K562 (cell line): ENCODE measurements at regions not wholly inside any gene's neighbourhood (a gene's known extent, or its start where the extent isn't known, plus 50 kb on each side); places are given as distances from the start of the nearest gene placed in this dataset.

ENCODE experiments used
- ATAC-seq: fragments of 200-7000 bp; cut with Tn5 transposase; 3 replicates; pipeline ENCODE4 v1.9.1; 2020; ENCODE audit warnings: moderate library complexity
- BruUV-seq: library from RNA; stranded (reverse); fragments of 400-500 nt; replicated peaks from 2 replicates; lab custom pipeline; 2021; lab: Mats Ljungman, UMichigan
- CTCF ChIA-PET: fragments of 300-600 bp; formaldehyde crosslinking; extraction: SDS; loops from one replicate; lab custom pipeline; 2021; ENCODE audit warnings: low intra/inter-chr PET ratio; lab: Yijun Ruan, JAX
- POLR2A ChIA-PET: fragments of 300-600, 350-650 bp; sonication (Branson Sonifier 250); formaldehyde crosslinking; extraction: SDS; loops from one replicate; lab custom pipeline; 2021; ENCODE audit warnings: antibody characterized with exemption, inconsistent platforms; lab: Yijun Ruan, JAX
- DNase-seq, 4 experiments: peaks; one replicate each; pipeline versions ENCODE4 v3.0.0 to v3.0.0-alpha.2; 2011 to 2018; ENCODE audit warnings: low spot score in 3 of 4, mixed read lengths in 3 of 4; ENCODE audit errors: extremely low read depth in 1 of 4
- FAIRE-seq: peaks from 2 replicates; lab custom pipeline; 2011; peaks lifted over from hg19 to GRCh38; lab: Jason Lieb, UNC
- H2AFZ ChIP-seq: 2 replicates; pipeline ENCODE4 v1.6.0; 2011; ENCODE audit warnings: low read depth, low read length, control low read depth, inconsistent platforms
- H3K27ac ChIP-seq: fragments of 200-600 bp; 3 replicates; pipeline ENCODE4 v1.8.0; 2011; ENCODE audit warnings: low read depth, mild to moderate bottlenecking, control low read depth, inconsistent platforms, low read length, moderate library complexity, mixed read lengths; ENCODE audit errors: extremely low read depth
- H3K27me3 ChIP-seq, 2 experiments: fragments of 300-600 bp in 1 of 2; 2 replicates in 1 of 2; 3 replicates in 1 of 2; pipeline versions ENCODE4 v1.6.0 to v1.8.0; 2011; ENCODE audit warnings: inconsistent platforms in 2 of 2, low read length in 2 of 2, mild to moderate bottlenecking in 1 of 2, mixed read lengths in 1 of 2, moderate library complexity in 1 of 2; ENCODE audit not compliant: control insufficient read depth in 2 of 2, insufficient read depth in 2 of 2
- H3K36me3 ChIP-seq: fragments of 300-600 bp; 3 replicates; pipeline ENCODE4 v1.8.0; 2011; ENCODE audit warnings: mild to moderate bottlenecking, low read length, inconsistent platforms; ENCODE audit not compliant: control insufficient read depth, insufficient read depth
- H3K4me1 ChIP-seq, 2 experiments: fragments of 200-600 bp in 1 of 2; replicated peaks in 1 of 2; 2 replicates in 1 of 2; 3 replicates in 1 of 2; pipeline versions ENCODE4 v1.5.1 to v1.8.0; 2011; ENCODE audit warnings: inconsistent platforms in 2 of 2, low read length in 2 of 2, mild to moderate bottlenecking in 1 of 2, mixed read lengths in 1 of 2, moderate library complexity in 1 of 2; ENCODE audit not compliant: control insufficient read depth in 2 of 2, insufficient read depth in 2 of 2
- H3K4me2 ChIP-seq: 2 replicates; pipeline ENCODE4 v1.6.1; 2011; ENCODE audit warnings: low read length, control low read depth, inconsistent platforms, mixed read lengths; ENCODE audit not compliant: insufficient read depth
- H3K4me3 ChIP-seq: fragments of 200-600 bp; sonication (generic), shearing (Covaris generic); 2 replicates; pipeline ENCODE4 v1.5.1; 2016; ENCODE audit warnings: control low read depth, inconsistent platforms
- H3K79me2 ChIP-seq: fragments of 200-600 bp; 3 replicates; pipeline ENCODE4 v1.8.0; 2011; ENCODE audit warnings: low read length, inconsistent platforms; ENCODE audit not compliant: control insufficient read depth, insufficient read depth
- H3K9ac ChIP-seq, 2 experiments: 2 replicates each; pipeline versions ENCODE4 v1.6.0 to v1.6.1; 2011; ENCODE audit warnings: low read depth in 2 of 2, low read length in 2 of 2, control low read depth in 1 of 2, inconsistent platforms in 1 of 2, mild to moderate bottlenecking in 1 of 2, mixed read lengths in 1 of 2; ENCODE audit not compliant: insufficient read depth in 1 of 2
- H3K9me1 ChIP-seq: one replicate; pipeline ENCODE4 v1.6.0; 2011; ENCODE audit warnings: inconsistent platforms, mild to moderate bottlenecking, low read length, moderate library complexity; ENCODE audit not compliant: control insufficient read depth, insufficient read depth
- H3K9me3 ChIP-seq: replicated peaks from 2 replicates; pipeline ENCODE4 v1.5.1; 2011; ENCODE audit warnings: low read depth, low read length, inconsistent platforms; ENCODE audit not compliant: control insufficient read depth, insufficient read depth
- H4K20me1 ChIP-seq: replicated peaks from 2 replicates; pipeline ENCODE4 v1.6.1; 2011; ENCODE audit warnings: low read length, inconsistent platforms, mixed read lengths; ENCODE audit not compliant: control insufficient read depth, insufficient read depth
- DLX4 ChIP-seq: fragments of 250-450 bp; sonication (Bioruptor Pico); IDR thresholded peaks from 2 replicates; pipeline ENCODE4 v1.6.1; 2021; ENCODE audit warnings: mild to moderate bottlenecking
- HOMEZ ChIP-seq: fragments of 250-450 bp; sonication (Bioruptor Pico); IDR thresholded peaks from 2 replicates; pipeline ENCODE4 v1.4.0; 2020; ENCODE audit warnings: mild to moderate bottlenecking, moderate library complexity
- JUND ChIP-seq, 2 experiments: IDR thresholded peaks; 2 replicates in 1 of 2; 3 replicates in 1 of 2; pipeline ENCODE4 v1.6.1; 2011; ENCODE audit warnings: borderline replicate concordance in 2 of 2, low read depth in 2 of 2, low read length in 2 of 2, improper control_type of control experiment in 1 of 2, missing biosample characterization in 1 of 2, missing genetic modification characterization in 1 of 2, missing genetic modification reagents in 1 of 2
- KDM2B ChIP-seq: fragments of 250-450 bp; sonication (Bioruptor Pico); IDR thresholded peaks from 2 replicates; pipeline ENCODE4 v1.8.0; 2021; ENCODE audit warnings: mild to moderate bottlenecking, moderate library complexity
- SLC30A9 ChIP-seq: fragments of 250-450 bp; sonication (Bioruptor Pico); IDR thresholded peaks from 2 replicates; pipeline ENCODE4 v1.8.0; 2022; ENCODE audit warnings: mild to moderate bottlenecking, moderate library complexity
- TAF9B ChIP-seq: fragments of 450-650 bp; IDR thresholded peaks from 2 replicates; pipeline ENCODE4 v1.6.1; 2018; ENCODE audit warnings: mild to moderate bottlenecking; ENCODE audit not compliant: partially characterized antibody
- TCF3 ChIP-seq: sonication (generic); formaldehyde crosslinking; IDR thresholded peaks from 2 replicates; pipeline ENCODE4 v1.4.0; 2020; ENCODE audit warnings: mild to moderate bottlenecking, missing genetic modification reagents
- THRAP3 ChIP-seq: fragments of 450-650 bp; IDR thresholded peaks from 2 replicates; pipeline ENCODE4 v1.6.1; 2016; ENCODE audit warnings: mild to moderate bottlenecking, inconsistent platforms, borderline replicate concordance
- ZFP30 ChIP-seq: fragments of 250-450 bp; sonication (Bioruptor Pico); IDR thresholded peaks from 2 replicates; pipeline ENCODE4 v1.8.0; 2022; ENCODE audit warnings: moderate library complexity, mild to moderate bottlenecking, inconsistent platforms, borderline replicate concordance
- ZNF124 ChIP-seq: sonication (generic); formaldehyde crosslinking; IDR thresholded peaks from 2 replicates; pipeline ENCODE4 v1.8.1; 2022; ENCODE audit warnings: missing genetic modification reagents
- ZNF395 ChIP-seq: fragments of 200-800 bp; sonication (Bioruptor generic); IDR thresholded peaks from 2 replicates; pipeline ENCODE4 v1.6.1; 2017; ENCODE audit warnings: missing genetic modification characterization, missing compliant biosample characterization
- ZNF584 ChIP-seq: fragments of 200-800 bp; sonication (Bioruptor generic); IDR thresholded peaks from 2 replicates; pipeline ENCODE4 v1.6.1; 2016; ENCODE audit warnings: low read depth, mild to moderate bottlenecking, missing genetic modification characterization, missing compliant biosample characterization
- ZNF696 ChIP-seq: fragments of 250-450 bp; sonication (Bioruptor Pico); conservative IDR thresholded peaks from 2 replicates; pipeline ENCODE4 v1.4.0; 2020; ENCODE audit warnings: mild to moderate bottlenecking, moderate library complexity
- WGBS: fragments of 100-300 bp; shearing (Covaris generic); methylation state at CpG from one replicate; pipeline ENCODE4 v1.1.6; 2016; ENCODE audit warnings: low coverage, mixed read lengths; ENCODE audit not compliant: insufficient coverage; ENCODE audit errors: missing lambda C conversion rate; 5-methylcytosine and 5-hydroxymethylcytosine counted together
- in situ Hi-C: fragments of 300-500 bp; cut with MboI; formaldehyde crosslinking; loops from 4 replicates; pipeline ENCODE4 v1.15.0; 2018; ENCODE audit warnings: inconsistent platforms, mixed read lengths
- intact Hi-C: fragments of 100-400 bp; cut with micrococcal nuclease; formaldehyde crosslinking; loops from 2 replicates; pipeline ENCODE4 v1.14.2; 2022

- H3K4me2 ChIP-seq = no peak overlapping the region
- H3K9me1 ChIP-seq = no peaks in the 10 kb centered on the region
- no TSS peak for BruUV-seq
- no peaks in the 10 kb centered on the region for H3K36me3 ChIP-seq
- DNase-seq (no peak), FAIRE-seq (no peak), ATAC-seq (no peak)
- intact Hi-C loops (no loop called here), in situ Hi-C loops (no loop called here)
- no peak overlapping the region for H3K9ac ChIP-seq
- TF ChIP-seq KDM2B (CRISPR knock-in tag) = no peak
- TF ChIP-seq THRAP3 = no peak
- no peak for TF ChIP-seq SLC30A9
- no peak for TF ChIP-seq TCF3 (CRISPR knock-in tag)
- H3K79me2 ChIP-seq = no peaks in the 10 kb centered on the region
- no peak overlapping the region for H3K27ac ChIP-seq
- no peaks in the 10 kb centered on the region for H4K20me1 ChIP-seq
- no peak overlapping the region for H3K4me3 ChIP-seq
- no peak overlapping the region for H2AFZ ChIP-seq
- H3K9me3 ChIP-seq = no peaks in the 10 kb centered on the region
- no peaks in the 10 kb centered on the region; a peak in 1 of 5 replicates for H3K4me1 ChIP-seq
- POLR2A ChIA-PET = no interaction called here
- no peaks in the 10 kb centered on the region for H3K27me3 ChIP-seq
- CTCF ChIA-PET = no interaction called here
These were observed 150.6 kb upstream of the UBE2E3 start for GRCh38 chr2:180829836-180830235.

- Histone ChIP-seq H3K27ac (no peak overlapping the region), H3K4me3 (no peak overlapping the region), H3K27me3 (no peaks in the 10 kb centered on the region), H3K79me2 (no peaks in the 10 kb centered on the region), H4K20me1 (no peaks in the 10 kb centered on the region), H3K9me1 (no peaks in the 10 kb centered on the region), H3K4me1 (no peaks in the 10 kb centered on the region; a peak in 1 of 5 replicates), H3K4me2 (no peak overlapping the region), H3K9ac (no peak overlapping the region), H3K36me3 (no peaks in the 10 kb centered on the region), H2AFZ (no peak overlapping the region), H3K9me3 (no peaks in the 10 kb centered on the region)
- no TSS peak for BruUV-seq
- ChIA-PET CTCF (no interaction called here), POLR2A (no interaction called here)
- in situ Hi-C loops = no loop called here
- no peak for ATAC-seq
- no peak for DNase-seq
- 17% methylated on average over 5 of the region's 5 CpGs for WGBS
- intact Hi-C loops = no loop called here
- FAIRE-seq = no peak
- TF ChIP-seq ZNF395 (CRISPR knock-in tag) = no peak
- no peak for TF ChIP-seq ZNF696 (CRISPR knock-in tag)
- no peak for TF ChIP-seq ZNF124 (CRISPR knock-in tag)
- no peak for TF ChIP-seq HOMEZ (CRISPR knock-in tag)
- no peak for TF ChIP-seq ZNF584
- no peak for TF ChIP-seq JUND (IDR thresholded peaks at IDR 0.05; ENCODE audit: borderline replicate concordance, low read depth, low read length)
- no peak for TF ChIP-seq JUND (tag; IDR thresholded peaks at IDR 0.05; ENCODE audit: borderline replicate concordance, low read depth, low read length)
- no peak for TF ChIP-seq TAF9B
- TF ChIP-seq ZFP30 (CRISPR knock-in tag) = no peak
- TF ChIP-seq DLX4 = no peak
These were observed 151.1 kb upstream of the UBE2E3 start for GRCh38 chr2:180829261-180829660.
